ENCODE measurements at regions not wholly inside any gene's neighbourhood (a gene's known extent, or its start where the extent isn't known, plus 50 kb on each side); places are given as distances from the start of the nearest gene placed in this dataset.

DNA sequence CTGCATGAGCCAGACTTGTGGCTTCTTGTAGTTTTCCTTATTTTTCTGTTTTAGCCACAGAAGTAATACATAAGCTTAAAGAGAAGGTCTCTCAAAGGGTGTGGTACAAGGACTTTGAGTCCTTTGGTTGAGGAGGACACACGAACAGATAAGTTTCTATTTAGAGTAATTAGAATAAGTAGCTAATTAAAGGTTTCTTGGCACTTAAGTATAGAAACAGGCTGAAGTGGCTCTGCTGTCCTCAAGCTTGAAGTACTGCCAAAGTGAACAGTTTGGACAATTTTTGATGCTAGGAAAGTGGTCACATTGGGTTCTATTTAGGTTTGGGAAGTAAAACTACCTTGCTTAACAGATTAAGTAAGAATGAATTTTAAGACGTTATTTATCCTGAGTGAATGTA, 278.3 kb upstream of the MPDZ start:
- POLR2A ChIA-PET: no interaction called here
- no peak overlapping the region for H3K27ac ChIP-seq (ENCODE audit: extremely low read depth, low read depth, low read length)

DNA sequence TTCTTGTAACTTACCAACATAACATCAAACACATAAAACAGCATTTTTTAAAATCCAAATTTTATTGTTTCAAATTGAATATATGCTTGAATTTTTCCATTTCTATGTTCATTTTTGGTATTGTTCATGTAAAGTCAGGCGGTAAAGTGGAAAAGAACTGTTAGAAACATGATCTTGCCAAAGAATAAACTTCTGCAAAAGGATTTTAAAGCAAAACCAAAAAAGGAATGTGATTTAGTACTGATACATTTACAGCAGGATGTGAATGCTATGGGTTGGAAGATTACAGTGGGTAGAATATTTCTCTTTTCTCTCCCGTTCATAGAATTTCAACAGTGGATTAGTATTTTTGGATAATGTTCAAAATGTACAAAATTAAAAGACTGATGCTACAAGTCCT, 277.2 kb upstream of the MPDZ start:
- H3K4me2 ChIP-seq (ENCODE audit: insufficient read depth, low read length): no peak overlapping the region
- no peaks in the 10 kb centered on the region for H3K9me3 ChIP-seq (replicated peaks; ENCODE audit: control insufficient read depth, insufficient read depth, low read depth, low read length)
- CTCF ChIA-PET (ENCODE audit: low intra/inter-chr PET ratio): no interaction called here
- 0% methylated on average over 2 of the region's 2 CpGs for whole genome bisulfite sequencing (ENCODE audit: insufficient coverage, low coverage, missing lambda C conversion rate)
- intact Hi-C loops (cut with micrococcal nuclease) (no loop called here), in situ Hi-C loops (cut with MboI) (no loop called here)
- no peak for FAIRE-seq
- H4K20me1 ChIP-seq (replicated peaks; ENCODE audit: control insufficient read depth, insufficient read depth, low read length): no peaks in the 10 kb centered on the region
- H2AFZ ChIP-seq (ENCODE audit: low read depth, low read length): no peak overlapping the region
- no peaks in the 10 kb centered on the region for H3K36me3 ChIP-seq (ENCODE audit: control insufficient read depth, insufficient read depth, low read length)
- BruUV-seq (replicated peaks): no TSS peak
- H3K4me3 ChIP-seq: no peak overlapping the region
- no peaks in the 10 kb centered on the region for H3K4me1 ChIP-seq (replicated peaks in 1 of 2; ENCODE audit: control insufficient read depth in 2 of 2, insufficient read depth in 2 of 2, low read length in 2 of 2)
- DNase-seq (ENCODE audit: extremely low read depth in 1 of 4, low spot score in 3 of 4): no peak
- no peaks in the 10 kb centered on the region for H3K79me2 ChIP-seq (ENCODE audit: control insufficient read depth, insufficient read depth, low read length)
- H3K27me3 ChIP-seq (ENCODE audit: control insufficient read depth in 2 of 2, insufficient read depth in 2 of 2, low read length in 2 of 2): no peaks in the 10 kb centered on the region
- H3K27ac ChIP-seq (ENCODE audit: extremely low read depth, low read depth, low read length): no peak overlapping the region
- no peak for ATAC-seq
- H3K9ac ChIP-seq (ENCODE audit: insufficient read depth in 1 of 2, low read depth in 2 of 2, low read length in 2 of 2): no peak overlapping the region
- POLR2A ChIA-PET: no interaction called here
- H3K9me1 ChIP-seq (ENCODE audit: control insufficient read depth, insufficient read depth, low read length): no peaks in the 10 kb centered on the region
- TF ChIP-seq U2AF2 (optimal IDR thresholded peaks at IDR 0.05; ENCODE audit: low read depth, low read length): no peak
- TF ChIP-seq SREBF1 (IDR thresholded peaks at IDR 0.05; ENCODE audit: borderline replicate concordance, low read depth, low read length): no peak
- no peak for TF ChIP-seq SMC3 (conservative IDR thresholded peaks at IDR 0.05; ENCODE audit: insufficient read depth, low read depth, low read length)
- no peak for TF ChIP-seq ZNF133 (CRISPR knock-in tag; IDR thresholded peaks at IDR 0.05)
- no peak for TF ChIP-seq ZNF699 (CRISPR knock-in tag; IDR thresholded peaks at IDR 0.05; ENCODE audit: insufficient replicate concordance)
- TF ChIP-seq, protein P1, sequence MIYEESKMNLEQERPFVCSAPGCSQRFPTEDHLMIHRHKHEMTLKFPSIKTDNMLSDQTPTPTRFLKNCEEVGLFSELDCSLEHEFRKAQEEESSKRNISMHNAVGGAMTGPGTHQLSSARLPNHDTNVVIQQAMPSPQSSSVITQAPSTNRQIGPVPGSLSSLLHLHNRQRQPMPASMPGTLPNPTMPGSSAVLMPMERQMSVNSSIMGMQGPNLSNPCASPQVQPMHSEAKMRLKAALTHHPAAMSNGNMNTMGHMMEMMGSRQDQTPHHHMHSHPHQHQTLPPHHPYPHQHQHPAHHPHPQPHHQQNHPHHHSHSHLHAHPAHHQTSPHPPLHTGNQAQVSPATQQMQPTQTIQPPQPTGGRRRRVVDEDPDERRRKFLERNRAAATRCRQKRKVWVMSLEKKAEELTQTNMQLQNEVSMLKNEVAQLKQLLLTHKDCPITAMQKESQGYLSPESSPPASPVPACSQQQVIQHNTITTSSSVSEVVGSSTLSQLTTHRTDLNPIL (CRISPR knock-in tag; IDR thresholded peaks at IDR 0.05): no peak
- no peak for TF ChIP-seq NFIC (IDR thresholded peaks at IDR 0.05)
- no peak for TF ChIP-seq SPI1 (IDR thresholded peaks at IDR 0.05; ENCODE audit: borderline replicate concordance, low read depth, low read length)
- TF ChIP-seq, protein P2, sequence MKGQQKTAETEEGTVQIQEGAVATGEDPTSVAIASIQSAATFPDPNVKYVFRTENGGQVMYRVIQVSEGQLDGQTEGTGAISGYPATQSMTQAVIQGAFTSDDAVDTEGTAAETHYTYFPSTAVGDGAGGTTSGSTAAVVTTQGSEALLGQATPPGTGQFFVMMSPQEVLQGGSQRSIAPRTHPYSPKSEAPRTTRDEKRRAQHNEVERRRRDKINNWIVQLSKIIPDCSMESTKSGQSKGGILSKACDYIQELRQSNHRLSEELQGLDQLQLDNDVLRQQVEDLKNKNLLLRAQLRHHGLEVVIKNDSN (CRISPR knock-in tag; IDR thresholded peaks at IDR 0.05): no peak
- TF ChIP-seq EZH2 (IDR thresholded peaks at IDR 0.05; ENCODE audit: borderline replicate concordance, low read depth, low read length): no peak
- TF ChIP-seq, protein P3, sequence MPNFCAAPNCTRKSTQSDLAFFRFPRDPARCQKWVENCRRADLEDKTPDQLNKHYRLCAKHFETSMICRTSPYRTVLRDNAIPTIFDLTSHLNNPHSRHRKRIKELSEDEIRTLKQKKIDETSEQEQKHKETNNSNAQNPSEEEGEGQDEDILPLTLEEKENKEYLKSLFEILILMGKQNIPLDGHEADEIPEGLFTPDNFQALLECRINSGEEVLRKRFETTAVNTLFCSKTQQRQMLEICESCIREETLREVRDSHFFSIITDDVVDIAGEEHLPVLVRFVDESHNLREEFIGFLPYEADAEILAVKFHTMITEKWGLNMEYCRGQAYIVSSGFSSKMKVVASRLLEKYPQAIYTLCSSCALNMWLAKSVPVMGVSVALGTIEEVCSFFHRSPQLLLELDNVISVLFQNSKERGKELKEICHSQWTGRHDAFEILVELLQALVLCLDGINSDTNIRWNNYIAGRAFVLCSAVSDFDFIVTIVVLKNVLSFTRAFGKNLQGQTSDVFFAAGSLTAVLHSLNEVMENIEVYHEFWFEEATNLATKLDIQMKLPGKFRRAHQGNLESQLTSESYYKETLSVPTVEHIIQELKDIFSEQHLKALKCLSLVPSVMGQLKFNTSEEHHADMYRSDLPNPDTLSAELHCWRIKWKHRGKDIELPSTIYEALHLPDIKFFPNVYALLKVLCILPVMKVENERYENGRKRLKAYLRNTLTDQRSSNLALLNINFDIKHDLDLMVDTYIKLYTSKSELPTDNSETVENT (CRISPR knock-in tag; IDR thresholded peaks at IDR 0.05): no peak
- TF ChIP-seq TRIM24 (IDR thresholded peaks at IDR 0.05): no peak
- no peak for TF ChIP-seq ZNF644 (tag; IDR thresholded peaks at IDR 0.05; ENCODE audit: low read depth)

More for the DNA sequence above, 278.3 kb upstream of the MPDZ start:
- H2AFZ ChIP-seq (ENCODE audit: low read depth, low read length): no peak overlapping the region
- in situ Hi-C loops (cut with MboI) (no loop called here), intact Hi-C loops (cut with micrococcal nuclease) (no loop called here)
- no peaks in the 10 kb centered on the region for H3K79me2 ChIP-seq (ENCODE audit: control insufficient read depth, insufficient read depth, low read length)
- H3K36me3 ChIP-seq (ENCODE audit: control insufficient read depth, insufficient read depth, low read length): no peaks in the 10 kb centered on the region
- ATAC-seq: no peak
- no peaks in the 10 kb centered on the region for H3K27me3 ChIP-seq (ENCODE audit: control insufficient read depth in 2 of 2, insufficient read depth in 2 of 2, low read length in 2 of 2)
- H3K9ac ChIP-seq (ENCODE audit: insufficient read depth in 1 of 2, low read depth in 2 of 2, low read length in 2 of 2): no peak overlapping the region
- H3K9me3 ChIP-seq (replicated peaks; ENCODE audit: control insufficient read depth, insufficient read depth, low read depth, low read length): no peaks in the 10 kb centered on the region
- TF ChIP-seq ZC3H8 (IDR thresholded peaks at IDR 0.05): no peak
- no peak overlapping the region for H3K4me3 ChIP-seq
- H4K20me1 ChIP-seq (replicated peaks; ENCODE audit: control insufficient read depth, insufficient read depth, low read length): no peaks in the 10 kb centered on the region
- H3K4me2 ChIP-seq (ENCODE audit: insufficient read depth, low read length): no peak overlapping the region
- CTCF ChIA-PET (ENCODE audit: low intra/inter-chr PET ratio): no interaction called here
- WGBS (ENCODE audit: insufficient coverage, low coverage, missing lambda C conversion rate): 0% methylated on average over 2 of the region's 2 CpGs
- BruUV-seq (replicated peaks): no TSS peak
- no peaks in the 10 kb centered on the region for H3K9me1 ChIP-seq (ENCODE audit: control insufficient read depth, insufficient read depth, low read length)
- DNase-seq (ENCODE audit: extremely low read depth in 1 of 4, low spot score in 3 of 4): no peak
- no peaks in the 10 kb centered on the region for H3K4me1 ChIP-seq (replicated peaks in 1 of 2; ENCODE audit: control insufficient read depth in 2 of 2, insufficient read depth in 2 of 2, low read length in 2 of 2)
- FAIRE-seq: no peak

Data from K562 (cell line).